ENCODE measurements at regions not wholly inside any gene's neighbourhood (a gene's known extent, or its start where the extent isn't known, plus 50 kb on each side); places are given as distances from the start of the nearest gene placed in this dataset.

GRCh38 chr3:162125790-162126189, 629.2 kb downstream of the OTOL1 start:
- ChIA-PET POLR2A (no interaction called here), CTCF (no interaction called here)
- Histone ChIP-seq H3K27ac (ENCODE audit: extremely low read depth, low read depth, low read length) (no peak overlapping the region), H3K4me1 (ENCODE audit: control insufficient read depth, insufficient read depth, low read length) (no peaks in the 10 kb centered on the region), H3K9me3 (ENCODE audit: control insufficient read depth, insufficient read depth, low read depth, low read length) (no peaks in the 10 kb centered on the region), H3K36me3 (ENCODE audit: control insufficient read depth in 2 of 2, insufficient read depth in 1 of 2, low read length in 2 of 2) (no peaks in the 10 kb centered on the region), H3K4me3 (ENCODE audit: low read depth, low read length) (no peak overlapping the region)
- no peak for TF ChIP-seq ZNF600 (tag by site-specific recombination; IDR thresholded peaks at IDR 0.05)
- TF ChIP-seq ZBTB49 (tag by site-specific recombination; IDR thresholded peaks at IDR 0.05; ENCODE audit: low read depth): no peak
- no peak for TF ChIP-seq ZNF138 (tag by site-specific recombination; IDR thresholded peaks at IDR 0.05; ENCODE audit: borderline replicate concordance)
- no peak for TF ChIP-seq ZNF335 (tag by site-specific recombination; conservative IDR thresholded peaks at IDR 0.05)
- no peak for TF ChIP-seq ZNF24 (tag by site-specific recombination; IDR thresholded peaks at IDR 0.05)
- no peak for TF ChIP-seq ZNF366 (tag by site-specific recombination; conservative IDR thresholded peaks at IDR 0.05)
- TF ChIP-seq ZNF10 (tag by site-specific recombination; IDR thresholded peaks at IDR 0.05): no peak
- TF ChIP-seq ZNF830 (tag by site-specific recombination; IDR thresholded peaks at IDR 0.05; ENCODE audit: low read depth): no peak
- TF ChIP-seq ZBTB21 (tag by site-specific recombination; IDR thresholded peaks at IDR 0.05): no peak
- no peak for TF ChIP-seq ZNF660 (tag by site-specific recombination; IDR thresholded peaks at IDR 0.05)
- no peak for TF ChIP-seq ZNF621 (tag by site-specific recombination; IDR thresholded peaks at IDR 0.05)
- no peak for TF ChIP-seq GFI1B (tag by site-specific recombination; IDR thresholded peaks at IDR 0.05)
- no peak for TF ChIP-seq ZNF362 (tag by site-specific recombination; IDR thresholded peaks at IDR 0.05)
- TF ChIP-seq SP3 (tag by site-specific recombination; IDR thresholded peaks at IDR 0.05): no peak

GRCh38 chr3:162130582-162130981, 634.0 kb downstream of the OTOL1 start:
- Histone ChIP-seq H3K27ac (ENCODE audit: extremely low read depth, low read depth, low read length) (no peak overlapping the region), H3K36me3 (ENCODE audit: control insufficient read depth in 2 of 2, insufficient read depth in 1 of 2, low read length in 2 of 2) (no peaks in the 10 kb centered on the region), H3K4me1 (ENCODE audit: control insufficient read depth, insufficient read depth, low read length) (no peaks in the 10 kb centered on the region), H3K9me3 (ENCODE audit: control insufficient read depth, insufficient read depth, low read depth, low read length) (no peaks in the 10 kb centered on the region), H3K4me3 (ENCODE audit: low read depth, low read length) (no peak overlapping the region)
- CTCF ChIA-PET: interaction anchor here (0.7 kb wide), 1 partner anchor 362 kb away, joined by 3 read pairs; no protein-coding TSS in a partner anchor
- POLR2A ChIA-PET: no interaction called here
- TF ChIP-seq ZBTB26 (tag by site-specific recombination; optimal IDR thresholded peaks at IDR 0.05): no peak

GRCh38 chr3:162132981-162133380, 636.4 kb downstream of the OTOL1 start:
- Histone ChIP-seq H3K9me3 (ENCODE audit: control insufficient read depth, insufficient read depth, low read depth, low read length) (no peaks in the 10 kb centered on the region), H3K4me1 (ENCODE audit: control insufficient read depth, insufficient read depth, low read length) (no peaks in the 10 kb centered on the region), H3K4me3 (ENCODE audit: low read depth, low read length) (no peak overlapping the region), H3K36me3 (ENCODE audit: control insufficient read depth in 2 of 2, insufficient read depth in 1 of 2, low read length in 2 of 2) (no peaks in the 10 kb centered on the region), H3K27ac (ENCODE audit: extremely low read depth, low read depth, low read length) (no peak overlapping the region)
- TF ChIP-seq ZNF621 (tag by site-specific recombination; IDR thresholded peaks at IDR 0.05): no peak
- no peak for TF ChIP-seq SETDB1 (IDR thresholded peaks at IDR 0.05; ENCODE audit: insufficient read length, low read length)
- TF ChIP-seq ZNF514 (tag by site-specific recombination; IDR thresholded peaks at IDR 0.05): no peak
- no peak for TF ChIP-seq ZNF785 (tag by site-specific recombination; IDR thresholded peaks at IDR 0.05)
- no peak for TF ChIP-seq ZSCAN30 (tag by site-specific recombination; IDR thresholded peaks at IDR 0.05)
- no peak for TF ChIP-seq ZFP41 (tag by site-specific recombination; IDR thresholded peaks at IDR 0.05; ENCODE audit: borderline replicate concordance)
- no peak for TF ChIP-seq ZSCAN18 (tag by site-specific recombination; IDR thresholded peaks at IDR 0.05)
- POLR2A ChIA-PET: no interaction called here
- CTCF ChIA-PET: no interaction called here
